Loucy (cell line): ENCODE measurements at regions not wholly inside any gene's neighbourhood (a gene's known extent, or its start where the extent isn't known, plus 50 kb on each side); places are given as distances from the start of the nearest gene placed in this dataset.
"Not testable (repeated sequence)": the region's sequence is repeated elsewhere in the genome, so short reads cannot be mapped to it uniquely, and the experiment has no call there.

ENCODE experiments used
- H2AFZ ChIP-seq: fragments of 200-600 bp; sonication (generic); 2 replicates; pipeline ENCODE4 v1.6.0; 2016; ENCODE audit warnings: antibody characterized with exemption, mild to moderate bottlenecking, low read length, moderate library complexity
- H3F3A ChIP-seq: fragments of 200-600 bp; 2 replicates; pipeline ENCODE4 v1.6.0; 2016; ENCODE audit warnings: antibody characterized with exemption, low read depth, mild to moderate bottlenecking
- H3K27me3 ChIP-seq: fragments of 200-600 bp; sonication (generic); 2 replicates; pipeline ENCODE4 v1.6.1; 2014; ENCODE audit warnings: low read length, mild to moderate bottlenecking; ENCODE audit not compliant: insufficient read depth, poor library complexity, severe bottlenecking
- H3K36me3 ChIP-seq: fragments of 200-600 bp; sonication (generic); 2 replicates; pipeline ENCODE4 v1.6.1; 2016; ENCODE audit warnings: low read length; ENCODE audit not compliant: insufficient read depth
- H3K4me1 ChIP-seq: fragments of 200-600 bp; sonication (generic); 2 replicates; pipeline ENCODE4 v1.5.1; 2014; ENCODE audit warnings: low read length, mild to moderate bottlenecking; ENCODE audit not compliant: insufficient read depth, poor library complexity, severe bottlenecking
- H3K4me2 ChIP-seq: fragments of 200-600 bp; sonication (generic); 2 replicates; pipeline ENCODE4 v1.6.0; 2014; ENCODE audit warnings: antibody characterized with exemption, low read length, low read depth, mild to moderate bottlenecking; ENCODE audit not compliant: poor library complexity, severe bottlenecking
- H3K4me3 ChIP-seq: fragments of 200-600 bp; sonication (generic); 2 replicates; pipeline ENCODE4 v1.5.1; 2014; ENCODE audit warnings: low read length, mild to moderate bottlenecking, mixed read lengths; ENCODE audit not compliant: poor library complexity, severe bottlenecking
- H3K79me2 ChIP-seq: fragments of 200-600 bp; sonication (generic); 2 replicates; pipeline ENCODE4 v1.6.1; 2014; ENCODE audit warnings: low read length; ENCODE audit not compliant: insufficient read depth
- H3K9ac ChIP-seq: fragments of 200-600 bp; sonication (generic); 2 replicates; pipeline ENCODE4 v1.6.0; 2014; ENCODE audit warnings: mild to moderate bottlenecking, low read depth, low read length, moderate library complexity; ENCODE audit not compliant: poor library complexity, severe bottlenecking
- H3K9me2 ChIP-seq: fragments of 200-600 bp; sonication (generic); replicated peaks from 2 replicates; pipeline ENCODE4 v1.6.1; 2016; ENCODE audit warnings: low read depth, low read length, mixed read lengths
- H3K9me3 ChIP-seq: fragments of 200-600 bp; sonication (generic); 2 replicates; pipeline ENCODE4 v1.6.1; 2014; ENCODE audit warnings: mild to moderate bottlenecking, antibody characterized with exemption, low read length, low read depth; ENCODE audit not compliant: insufficient read depth
- H4K20me1 ChIP-seq: fragments of 200-600 bp; sonication (generic); 2 replicates; pipeline ENCODE4 v1.6.0; 2014; ENCODE audit warnings: antibody characterized with exemption, low read length, mild to moderate bottlenecking; ENCODE audit not compliant: insufficient read depth, poor library complexity, severe bottlenecking
- CTCF ChIP-seq: fragments of 200-600 bp; sonication (generic); conservative IDR thresholded peaks from 2 replicates; pipeline ENCODE4 v1.5.1; 2014; ENCODE audit warnings: mild to moderate bottlenecking, antibody characterized with exemption, low read length
- EZH2phosphoT487 ChIP-seq: fragments of 200-600 bp; IDR thresholded peaks from 2 replicates; pipeline ENCODE4 v1.6.1; 2018; ENCODE audit warnings: antibody characterized with exemption, mild to moderate bottlenecking, moderate library complexity, borderline replicate concordance

- Histone ChIP-seq H3K36me3 (no peaks in the 10 kb centered on the region), H3K4me1 (no peaks in the 10 kb centered on the region), H3K9ac (no peak overlapping the region), H3K4me3 (no peak overlapping the region), H3K9me2 (no peaks in the 10 kb centered on the region), H3K9me3 (peaks cover 4% of the 10 kb centered on the region; the same call in 1 of the 2 replicates), H3F3A (no peaks in the 10 kb centered on the region), H3K27me3 (no peaks in the 10 kb centered on the region), H4K20me1 (no peaks in the 10 kb centered on the region), H3K4me2 (no peak overlapping the region), H2AFZ (no peak overlapping the region), H3K79me2 (no peaks in the 10 kb centered on the region)
- no peak for TF ChIP-seq EZH2phosphoT487
- peak; percentile 68 for TF ChIP-seq CTCF
Observed at GRCh38 chr2:189347540-189347939, 93.7 kb upstream of the WDR75 start.

GRCh38 chr2:189348369-189348768, 92.9 kb upstream of the WDR75 start:
- H3K9ac ChIP-seq, result no peak overlapping the region
- no peaks in the 10 kb centered on the region for H4K20me1 ChIP-seq
- H3K79me2 ChIP-seq, result no peaks in the 10 kb centered on the region
- TF ChIP-seq CTCF (no peak), EZH2phosphoT487 (no peak)
- no peaks in the 10 kb centered on the region for H3K9me2 ChIP-seq
- no peak overlapping the region for H3K4me2 ChIP-seq
- H3K4me1 ChIP-seq, result no peaks in the 10 kb centered on the region
- H3F3A ChIP-seq, result no peaks in the 10 kb centered on the region
- peaks cover 4% of the 10 kb centered on the region; the same call in 1 of the 2 replicates for H3K9me3 ChIP-seq
- no peaks in the 10 kb centered on the region for H3K36me3 ChIP-seq
- H3K4me3 ChIP-seq, result no peak overlapping the region
- H3K27me3 ChIP-seq, result no peaks in the 10 kb centered on the region
- no peak overlapping the region for H2AFZ ChIP-seq

- no peak overlapping the region for H3K9ac ChIP-seq
- peaks cover 4% of the 10 kb centered on the region; the same call in 1 of the 2 replicates for H3K9me3 ChIP-seq
- H2AFZ ChIP-seq, result no peak overlapping the region
- no peak overlapping the region for H3K4me3 ChIP-seq
- H3K4me2 ChIP-seq, result no peak overlapping the region
- TF ChIP-seq EZH2phosphoT487, result no peak
- no peak for TF ChIP-seq CTCF
- H3K9me2 ChIP-seq, result no peaks in the 10 kb centered on the region
- no peaks in the 10 kb centered on the region for H4K20me1 ChIP-seq
- H3K36me3 ChIP-seq, result no peaks in the 10 kb centered on the region
- H3K79me2 ChIP-seq, result no peaks in the 10 kb centered on the region
- no peaks in the 10 kb centered on the region for H3F3A ChIP-seq
- no peaks in the 10 kb centered on the region for H3K4me1 ChIP-seq
- no peaks in the 10 kb centered on the region for H3K27me3 ChIP-seq
Observed at GRCh38 chr2:189350540-189351209, 90.6 kb upstream of the WDR75 start.

- not testable (repeated sequence) for H3K4me3 ChIP-seq, H3K27me3 ChIP-seq
Observed at GRCh38 chr2:189351933-189352332, 89.3 kb upstream of the WDR75 start.

GRCh38 chr2:189357375-189357774, 83.9 kb upstream of the WDR75 start:
- H4K20me1 ChIP-seq, H3K9me3 ChIP-seq, H3K9ac ChIP-seq, H3F3A ChIP-seq, H3K4me3 ChIP-seq, H3K36me3 ChIP-seq, H3K4me2 ChIP-seq, H3K27me3 ChIP-seq, H2AFZ ChIP-seq, H3K4me1 ChIP-seq, H3K9me2 ChIP-seq, H3K79me2 ChIP-seq: not testable (repeated sequence)

More at GRCh38 chr2:189351933-189352332, 89.3 kb upstream of the WDR75 start:
- not testable (repeated sequence) for H3K9ac ChIP-seq, H3K9me3 ChIP-seq, H3F3A ChIP-seq, H3K4me2 ChIP-seq, H2AFZ ChIP-seq, H3K4me1 ChIP-seq, H3K9me2 ChIP-seq, H4K20me1 ChIP-seq, H3K79me2 ChIP-seq, H3K36me3 ChIP-seq
